ENCODE measurements at regions not wholly inside any gene's neighbourhood (a gene's known extent, or its start where the extent isn't known, plus 50 kb on each side); places are given as distances from the start of the nearest gene placed in this dataset.

GRCh38 chr4:126960760-126961159 lies 672.0 kb upstream of the INTU start:
- Histone ChIP-seq H3K4me1 (ENCODE audit: low read length) (no peaks in the 10 kb centered on the region), H3K9me3 (ENCODE audit: insufficient read depth, low read length) (no peaks in the 10 kb centered on the region), H3K79me2 (ENCODE audit: low read length) (no peaks in the 10 kb centered on the region), H4K20me1 (ENCODE audit: insufficient read depth, low read length) (no peaks in the 10 kb centered on the region), H3K27ac (ENCODE audit: low read length) (no peak overlapping the region), H3K4me2 (ENCODE audit: low read length) (no peak overlapping the region), H2AFZ (ENCODE audit: low read depth, low read length) (no peak overlapping the region), H3K4me3 (ENCODE audit: low read length) (no peak overlapping the region), H3K27me3 (ENCODE audit: low read depth, low read length) (no peaks in the 10 kb centered on the region), H3K36me3 (replicated peaks; ENCODE audit: low read depth, low read length) (no peaks in the 10 kb centered on the region), H3K9ac (ENCODE audit: low read length) (no peak overlapping the region)
- TF ChIP-seq EZH2phosphoT487 (IDR thresholded peaks at IDR 0.05; ENCODE audit: low read depth), result no peak

- Histone ChIP-seq H3K27ac (ENCODE audit: low read length) (no peak overlapping the region), H3K9me3 (ENCODE audit: insufficient read depth, low read length) (no peaks in the 10 kb centered on the region), H3K9ac (ENCODE audit: low read length) (no peak overlapping the region)
Measured at GRCh38 chr4:126961661-126962060, 671.1 kb upstream of the INTU start.

DNA sequence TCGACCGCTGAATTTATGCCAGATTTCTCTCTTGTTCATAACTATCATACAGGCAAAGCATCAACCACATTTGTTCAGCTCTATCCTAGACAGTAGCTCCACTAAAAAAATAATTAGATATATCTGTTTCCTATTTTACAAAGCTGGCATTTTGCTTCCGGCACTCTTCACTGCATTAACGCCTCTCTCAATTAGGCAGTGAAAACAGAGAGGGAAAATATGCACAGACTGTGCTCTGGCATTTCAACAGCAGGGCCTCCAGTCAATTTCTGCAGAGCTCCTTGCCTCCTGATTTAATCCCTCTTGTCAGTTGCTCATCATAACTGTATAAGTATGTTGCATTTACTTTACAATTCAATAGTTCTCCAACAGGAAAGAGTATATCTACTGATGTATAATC lies 666.9 kb upstream of the INTU start:
- no peaks in the 10 kb centered on the region for H3K4me1 ChIP-seq (ENCODE audit: low read length)
- H2AFZ ChIP-seq (ENCODE audit: low read depth, low read length), result no peak overlapping the region
- TF ChIP-seq CTCF (IDR thresholded peaks at IDR 0.05; ENCODE audit: low read depth, low read length), result no peak
- no peak for TF ChIP-seq EZH2phosphoT487 (IDR thresholded peaks at IDR 0.05; ENCODE audit: low read depth)
- no peaks in the 10 kb centered on the region for H3K36me3 ChIP-seq (replicated peaks; ENCODE audit: low read depth, low read length)
- H3K9ac ChIP-seq (ENCODE audit: low read length), result no peak overlapping the region
- H3K4me2 ChIP-seq (ENCODE audit: low read length), result no peak overlapping the region
- H3K79me2 ChIP-seq (ENCODE audit: low read length), result no peaks in the 10 kb centered on the region
- no peaks in the 10 kb centered on the region for H3K27me3 ChIP-seq (ENCODE audit: low read depth, low read length)
- no peak overlapping the region for H3K27ac ChIP-seq (ENCODE audit: low read length)
- no peaks in the 10 kb centered on the region for H3K9me3 ChIP-seq (ENCODE audit: insufficient read depth, low read length)
- H4K20me1 ChIP-seq (ENCODE audit: insufficient read depth, low read length), result no peaks in the 10 kb centered on the region
- H3K4me3 ChIP-seq (ENCODE audit: low read length), result no peak overlapping the region

More at GRCh38 chr4:126961661-126962060, 671.1 kb upstream of the INTU start:
- Histone ChIP-seq H3K36me3 (replicated peaks; ENCODE audit: low read depth, low read length) (no peaks in the 10 kb centered on the region), H3K79me2 (ENCODE audit: low read length) (no peaks in the 10 kb centered on the region), H2AFZ (ENCODE audit: low read depth, low read length) (no peak overlapping the region), H3K27me3 (ENCODE audit: low read depth, low read length) (no peaks in the 10 kb centered on the region), H4K20me1 (ENCODE audit: insufficient read depth, low read length) (no peaks in the 10 kb centered on the region), H3K4me1 (ENCODE audit: low read length) (no peaks in the 10 kb centered on the region), H3K4me3 (ENCODE audit: low read length) (no peak overlapping the region), H3K4me2 (ENCODE audit: low read length) (no peak overlapping the region)
- TF ChIP-seq CTCF (IDR thresholded peaks at IDR 0.05; ENCODE audit: low read depth, low read length) (no peak), EZH2phosphoT487 (IDR thresholded peaks at IDR 0.05; ENCODE audit: low read depth) (no peak)

GRCh38 chr4:126969360-126970235 lies 663.2 kb upstream of the INTU start:
- Histone ChIP-seq H2AFZ (ENCODE audit: low read depth, low read length) (no peak overlapping the region), H3K27me3 (ENCODE audit: low read depth, low read length) (no peaks in the 10 kb centered on the region), H3K9ac (ENCODE audit: low read length) (no peak overlapping the region), H3K79me2 (ENCODE audit: low read length) (no peaks in the 10 kb centered on the region), H3K27ac (ENCODE audit: low read length) (no peak overlapping the region), H3K4me2 (ENCODE audit: low read length) (no peak overlapping the region), H3K4me1 (ENCODE audit: low read length) (no peaks in the 10 kb centered on the region), H3K9me3 (ENCODE audit: insufficient read depth, low read length) (no peaks in the 10 kb centered on the region), H4K20me1 (ENCODE audit: insufficient read depth, low read length) (no peaks in the 10 kb centered on the region), H3K36me3 (replicated peaks; ENCODE audit: low read depth, low read length) (no peaks in the 10 kb centered on the region), H3K4me3 (ENCODE audit: low read length) (no peak overlapping the region)
- TF ChIP-seq EZH2phosphoT487 (IDR thresholded peaks at IDR 0.05; ENCODE audit: low read depth), result no peak
- no peak for TF ChIP-seq CTCF (IDR thresholded peaks at IDR 0.05; ENCODE audit: low read depth, low read length)
